HUES64 (cell line): ENCODE measurements at regions not wholly inside any gene's neighbourhood (a gene's known extent, or its start where the extent isn't known, plus 50 kb on each side); places are given as distances from the start of the nearest gene placed in this dataset.

Experiments used
- H3K27ac ChIP-seq: 2 replicates; pipeline ENCODE4 v1.7.0; 2013; ENCODE audit warnings: low read depth, low read length, inconsistent platforms
- H3K27me3 ChIP-seq: 2 replicates; pipeline ENCODE4 v1.6.1; 2013; ENCODE audit warnings: mild to moderate bottlenecking, low read length; ENCODE audit not compliant: insufficient read depth
- H3K36me3 ChIP-seq: 2 replicates; pipeline ENCODE4 v1.6.1; 2013; ENCODE audit warnings: mild to moderate bottlenecking, low read length; ENCODE audit not compliant: insufficient read depth
- H3K4me1 ChIP-seq: 2 replicates; pipeline ENCODE4 v1.6.1; 2013; ENCODE audit warnings: mild to moderate bottlenecking, low read length, moderate library complexity; ENCODE audit not compliant: insufficient read depth
- H3K4me3 ChIP-seq: 2 replicates; pipeline ENCODE4 v1.5.1; 2013; ENCODE audit warnings: mild to moderate bottlenecking, low read length, moderate library complexity
- H3K9ac ChIP-seq: 2 replicates; pipeline ENCODE4 v1.6.1; 2013; ENCODE audit warnings: mild to moderate bottlenecking, low read depth, low read length
- H3K9me3 ChIP-seq: 2 replicates; pipeline ENCODE4 v1.6.1; 2013; ENCODE audit warnings: low read depth, low read length; ENCODE audit not compliant: insufficient read depth
- WGBS: fragments of 150-250, 120-280 bp; methylation state at CpG from one replicate; pipeline ENCODE4 v1.1.7; 2013; ENCODE audit warnings: missing lambda C conversion rate; 5-methylcytosine and 5-hydroxymethylcytosine counted together

DNA sequence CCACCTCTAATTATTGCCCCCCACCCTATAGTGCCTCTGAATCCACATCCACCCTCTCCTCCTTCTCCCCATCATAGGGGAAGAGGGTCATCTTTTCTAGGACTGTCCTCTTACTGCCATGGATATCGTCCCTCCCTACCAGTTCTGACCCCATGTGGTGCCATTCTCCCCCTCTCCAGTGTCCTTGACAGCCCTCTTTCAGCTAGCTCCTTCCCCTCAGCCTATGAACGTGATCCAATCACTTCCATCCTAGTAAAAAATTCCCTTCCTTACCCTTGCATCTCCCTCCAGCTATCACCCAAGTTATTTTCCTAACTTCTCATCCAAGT, 172.7 kb downstream of the RRAGC start:
- Histone ChIP-seq H3K9me3 (no peaks in the 10 kb centered on the region), H3K36me3 (no peaks in the 10 kb centered on the region), H3K4me3 (no peak overlapping the region), H3K9ac (no peak overlapping the region), H3K27me3 (no peaks in the 10 kb centered on the region), H3K27ac (no peak overlapping the region), H3K4me1 (no peaks in the 10 kb centered on the region; the same call in 1 of the 2 replicates)
- 50% methylated on average over 2 of the region's 2 CpGs for WGBS

DNA sequence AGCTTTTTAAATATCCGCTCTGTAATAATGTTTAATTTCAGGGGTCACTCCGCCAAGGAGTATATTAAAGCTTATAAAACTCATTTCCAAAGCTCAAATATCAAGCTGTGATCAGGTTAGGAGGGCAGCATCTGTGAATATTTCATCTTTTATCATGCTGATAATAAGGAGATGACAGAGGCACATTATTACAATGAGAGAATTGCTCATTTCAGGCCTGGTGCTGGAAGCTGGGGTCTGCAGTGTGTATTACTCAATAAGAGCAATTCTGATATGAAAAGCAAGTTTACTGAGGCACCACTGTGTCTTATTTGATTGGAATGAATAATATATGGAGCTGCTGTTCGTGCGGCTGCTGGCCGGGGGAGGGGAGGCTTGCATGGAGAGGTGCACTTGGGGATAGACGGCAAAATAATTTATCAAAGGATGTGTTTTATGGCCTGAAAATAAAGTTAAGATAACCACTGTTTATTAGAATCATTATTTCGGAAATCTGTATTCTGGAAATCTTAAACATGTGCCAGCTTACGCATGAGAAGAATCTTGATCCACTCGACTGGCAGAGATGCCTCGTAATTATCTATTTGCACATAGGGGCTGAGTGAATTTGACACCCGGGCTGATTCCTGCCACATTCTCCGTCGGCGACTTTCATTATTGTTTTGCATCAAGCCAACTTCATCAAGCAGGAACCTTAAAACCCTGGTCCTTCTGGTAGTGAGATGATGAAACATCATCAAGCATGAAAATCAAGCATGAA, 173.2 kb downstream of the RRAGC start:
- H3K27ac ChIP-seq, result no peak overlapping the region
- WGBS, result 90% methylated on average over 12 of the region's 14 CpGs
- no peaks in the 10 kb centered on the region for H3K9me3 ChIP-seq
- no peaks in the 10 kb centered on the region for H3K36me3 ChIP-seq
- H3K4me1 ChIP-seq, result no peaks in the 10 kb centered on the region; the same call in 1 of the 2 replicates
- H3K9ac ChIP-seq, result no peak overlapping the region
- no peak overlapping the region for H3K4me3 ChIP-seq
- no peaks in the 10 kb centered on the region for H3K27me3 ChIP-seq

DNA sequence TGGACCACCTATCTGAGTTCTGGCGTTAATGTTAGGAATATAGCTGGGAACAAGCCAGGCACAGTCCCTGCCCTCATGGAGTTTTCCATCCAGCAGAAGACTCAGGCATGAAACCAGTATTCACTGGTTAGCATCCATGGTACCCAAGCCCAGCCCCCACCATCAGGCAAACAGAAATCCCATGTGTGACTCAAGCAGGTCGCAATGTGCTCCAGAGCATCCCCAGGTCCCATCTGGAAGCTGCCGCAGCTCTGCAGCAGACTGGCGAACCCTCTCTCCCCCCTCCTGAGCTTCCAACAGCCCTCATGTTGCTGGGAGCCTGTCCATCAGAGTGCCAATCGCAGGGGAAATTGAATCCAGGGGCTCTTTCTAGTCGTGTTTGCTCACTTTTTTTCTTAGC, 174.2 kb downstream of the RRAGC start:
- Histone ChIP-seq H3K4me3 (no peak overlapping the region), H3K27me3 (no peaks in the 10 kb centered on the region)
- 82% methylated on average over 6 of the region's 6 CpGs for WGBS

DNA sequence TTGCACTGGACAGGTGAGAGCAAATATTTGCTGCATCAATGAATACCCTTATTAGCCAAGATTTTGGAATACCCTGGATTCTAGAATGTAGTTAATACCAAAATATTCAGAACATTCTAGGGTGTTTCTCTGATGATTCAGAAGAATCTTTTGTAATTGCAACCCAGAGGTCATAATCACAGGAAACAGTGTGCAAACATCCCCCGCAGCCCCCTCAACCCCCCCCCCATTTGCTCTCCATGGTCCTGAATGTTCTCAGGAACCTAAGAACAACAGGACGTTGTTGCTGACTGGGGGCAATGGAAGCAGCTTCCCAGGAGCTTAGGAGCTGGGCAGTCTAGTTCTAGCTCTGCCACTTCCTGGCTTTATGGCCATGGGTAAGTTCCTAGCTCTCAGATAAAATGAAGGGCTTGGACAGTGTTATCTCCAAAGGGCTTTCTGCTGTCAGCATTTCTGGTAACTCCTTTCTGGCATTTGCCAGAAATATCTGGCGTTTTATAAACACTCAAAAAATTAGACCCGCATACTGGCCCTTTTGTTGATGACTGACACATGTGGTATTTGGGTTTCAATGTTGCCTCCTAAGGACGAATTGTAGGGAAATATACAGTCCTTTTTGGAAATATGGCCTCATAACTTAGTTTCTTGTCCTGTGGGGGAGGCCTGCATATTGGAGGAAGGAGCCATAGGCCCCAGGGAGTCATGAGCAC, 178.6 kb downstream of the RRAGC start:
- Histone ChIP-seq H3K36me3 (no peaks in the 10 kb centered on the region), H3K27me3 (no peaks in the 10 kb centered on the region)

More for the DNA sequence above, 174.2 kb downstream of the RRAGC start:
- H3K27ac ChIP-seq, result no peak overlapping the region
- H3K9ac ChIP-seq, result no peak overlapping the region
- H3K36me3 ChIP-seq, result no peaks in the 10 kb centered on the region
- H3K4me1 ChIP-seq, result no peaks in the 10 kb centered on the region; the same call in 1 of the 2 replicates
- no peaks in the 10 kb centered on the region for H3K9me3 ChIP-seq

DNA sequence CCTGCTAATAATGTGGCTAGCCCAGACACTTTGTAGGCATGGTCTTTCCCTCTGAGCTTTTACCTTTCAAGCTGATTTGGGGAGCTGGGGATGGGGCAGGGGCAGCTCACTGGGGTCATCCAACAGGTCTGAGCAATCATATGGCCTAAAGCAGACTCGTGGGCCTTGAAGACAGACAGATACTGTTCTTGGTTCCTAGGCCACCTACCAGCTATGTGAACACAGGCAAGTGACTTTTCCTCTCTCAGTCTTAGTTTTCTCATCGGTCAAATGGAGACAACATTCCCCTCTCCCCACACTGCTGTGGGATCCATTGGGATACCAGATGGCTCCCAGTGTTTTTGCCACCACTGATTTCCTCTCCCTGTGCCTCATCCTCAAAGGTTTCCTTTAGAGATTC, 181.8 kb downstream of the RRAGC start:
- no peaks in the 10 kb centered on the region for H3K27me3 ChIP-seq
- H3K36me3 ChIP-seq, result no peaks in the 10 kb centered on the region
- WGBS, result 88% methylated on average over 2 of the region's 2 CpGs
- no peak overlapping the region for H3K9ac ChIP-seq
- no peaks in the 10 kb centered on the region for H3K9me3 ChIP-seq
- H3K4me3 ChIP-seq, result no peak overlapping the region
- H3K27ac ChIP-seq, result no peak overlapping the region
- H3K4me1 ChIP-seq, result no peaks in the 10 kb centered on the region

More for the DNA sequence above, 178.6 kb downstream of the RRAGC start:
- Histone ChIP-seq H3K4me1 (no peaks in the 10 kb centered on the region), H3K27ac (no peak overlapping the region), H3K9me3 (no peaks in the 10 kb centered on the region), H3K9ac (no peak overlapping the region), H3K4me3 (no peak overlapping the region)
- WGBS, result 62% methylated on average over 5 of the region's 5 CpGs

DNA sequence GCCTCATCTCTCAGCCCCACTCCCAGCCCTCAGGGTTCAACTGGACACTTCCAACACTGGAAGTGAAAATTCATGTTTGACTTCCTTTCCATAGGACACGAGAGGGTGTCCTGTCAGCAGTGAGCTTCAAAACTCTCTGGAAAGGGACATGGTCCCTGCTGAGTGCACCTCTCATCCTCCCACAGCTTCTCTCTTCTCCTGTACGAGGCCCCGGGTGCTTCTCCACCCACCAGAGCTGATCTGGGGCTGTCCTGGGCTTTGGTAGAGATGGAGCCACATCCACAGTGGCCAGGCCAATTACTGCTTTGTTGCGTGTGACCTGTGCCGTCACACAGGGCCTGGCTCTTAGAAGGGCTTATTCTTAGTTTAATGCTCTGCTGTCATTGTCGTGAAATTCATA, 182.3 kb downstream of the RRAGC start:
- H3K4me3 ChIP-seq, result no peak overlapping the region
- no peaks in the 10 kb centered on the region for H3K9me3 ChIP-seq
- WGBS, result 93% methylated on average over 6 of the region's 6 CpGs
- no peaks in the 10 kb centered on the region for H3K36me3 ChIP-seq
- H3K27me3 ChIP-seq, result no peaks in the 10 kb centered on the region
- no peak overlapping the region for H3K27ac ChIP-seq
- no peaks in the 10 kb centered on the region for H3K4me1 ChIP-seq
- no peak overlapping the region for H3K9ac ChIP-seq

DNA sequence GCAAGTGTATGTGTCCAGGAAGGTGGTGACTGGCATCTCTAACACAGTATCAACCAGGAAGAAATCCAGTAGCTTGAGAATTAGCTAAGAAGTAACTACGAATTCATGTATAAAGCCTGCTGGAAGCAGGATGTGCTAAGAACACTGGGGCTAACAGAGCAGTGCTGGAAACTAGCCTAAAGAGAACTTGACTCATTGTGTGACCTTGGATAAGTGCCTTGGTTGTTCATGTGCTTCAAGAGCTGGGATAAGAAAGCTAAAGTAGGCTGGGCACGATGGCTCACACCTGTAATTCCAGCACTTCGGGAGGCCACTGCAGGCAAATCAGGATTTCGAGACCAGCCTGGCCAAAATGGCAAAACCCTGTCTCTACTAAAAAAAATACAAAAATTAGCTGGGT, 186.9 kb downstream of the RRAGC start:
- Histone ChIP-seq H3K9me3 (no peaks in the 10 kb centered on the region), H3K4me1 (no peaks in the 10 kb centered on the region), H3K4me3 (no peak overlapping the region), H3K27ac (no peak overlapping the region), H3K9ac (no peak overlapping the region), H3K27me3 (no peaks in the 10 kb centered on the region), H3K36me3 (no peaks in the 10 kb centered on the region)
- WGBS, result 90% methylated on average over 4 of the region's 4 CpGs

DNA sequence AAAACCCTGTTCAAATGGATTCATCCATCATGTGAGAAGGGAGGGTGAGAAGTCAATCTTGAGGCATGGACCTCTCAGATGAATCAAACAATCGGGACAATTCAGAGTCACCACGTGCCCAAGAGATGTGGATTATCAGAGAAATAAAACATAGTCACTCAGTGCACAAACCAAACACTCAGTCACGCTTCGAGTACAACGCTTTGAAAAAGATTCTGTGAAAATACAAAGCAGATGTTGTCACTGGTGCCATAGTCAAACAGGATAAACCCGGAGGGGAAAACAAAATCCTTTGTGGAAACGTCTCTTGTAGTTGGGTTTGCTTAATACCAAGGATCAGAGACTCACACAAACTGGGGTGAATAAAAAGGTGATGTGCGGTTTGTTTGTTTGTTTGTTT, 188.4 kb downstream of the RRAGC start:
- 93% methylated on average over 8 of the region's 8 CpGs for WGBS
- Histone ChIP-seq H3K27ac (no peak overlapping the region), H3K9me3 (no peaks in the 10 kb centered on the region), H3K9ac (no peak overlapping the region), H3K27me3 (no peaks in the 10 kb centered on the region), H3K4me3 (no peak overlapping the region), H3K4me1 (no peaks in the 10 kb centered on the region), H3K36me3 (no peaks in the 10 kb centered on the region)

DNA sequence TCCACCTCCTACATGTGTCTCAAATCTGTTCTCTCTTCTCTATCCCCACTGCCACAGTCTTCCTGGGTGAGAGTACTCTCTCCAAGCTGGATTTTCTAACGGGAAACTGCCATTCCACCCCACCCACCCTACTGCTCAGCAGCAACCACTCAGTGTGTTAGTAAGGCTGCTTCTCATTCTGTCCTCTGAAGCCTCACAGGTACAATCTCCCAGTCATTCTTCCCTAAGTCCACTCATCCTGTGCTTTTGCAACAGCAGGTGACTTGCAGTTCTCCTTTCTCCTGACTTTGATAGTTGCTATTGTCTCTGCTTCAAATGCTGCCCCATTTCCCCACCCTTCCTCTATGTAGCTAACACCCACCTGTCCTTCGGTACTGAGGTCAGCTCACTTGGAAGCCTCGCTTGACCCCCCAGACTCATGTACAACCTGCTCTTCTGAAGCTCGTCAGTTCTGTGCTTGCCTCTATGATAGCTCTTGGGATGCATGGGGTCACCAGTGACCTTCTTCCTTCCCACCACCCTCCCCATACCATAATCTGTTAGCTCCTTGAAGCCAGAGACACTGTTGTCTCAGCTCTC, 188.9 kb downstream of the RRAGC start:
- no peaks in the 10 kb centered on the region for H3K27me3 ChIP-seq
- H3K36me3 ChIP-seq, result no peaks in the 10 kb centered on the region
- no peaks in the 10 kb centered on the region for H3K9me3 ChIP-seq
- 90% methylated on average over 4 of the region's 4 CpGs for WGBS
- no peak overlapping the region for H3K9ac ChIP-seq
- H3K4me1 ChIP-seq, result no peaks in the 10 kb centered on the region
- no peak overlapping the region for H3K4me3 ChIP-seq
- no peak overlapping the region for H3K27ac ChIP-seq

DNA sequence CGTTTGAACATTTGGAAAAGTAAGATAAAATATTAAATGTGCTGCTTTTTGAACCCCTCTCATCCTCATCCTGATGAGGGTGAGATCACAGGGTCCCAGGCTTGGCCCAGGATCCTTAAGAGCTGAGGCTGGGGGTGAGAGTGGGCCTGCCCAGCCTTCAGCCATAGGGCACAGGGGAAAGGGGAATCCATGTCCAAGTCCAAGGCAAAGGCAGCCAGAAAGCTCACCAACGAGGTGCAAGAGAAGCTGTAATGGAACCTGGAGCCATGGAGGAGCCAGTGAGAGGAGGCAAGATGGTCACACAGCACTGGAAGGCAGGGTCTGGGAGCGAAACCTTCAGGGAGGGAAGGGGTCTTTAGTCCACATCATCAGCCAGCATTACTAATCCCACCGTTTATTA, 191.9 kb downstream of the RRAGC start:
- Histone ChIP-seq H3K4me3 (no peak overlapping the region), H3K9ac (no peak overlapping the region), H3K36me3 (no peaks in the 10 kb centered on the region), H3K27ac (no peak overlapping the region), H3K4me1 (no peaks in the 10 kb centered on the region), H3K9me3 (no peaks in the 10 kb centered on the region), H3K27me3 (no peaks in the 10 kb centered on the region)
- 93% methylated on average over 3 of the region's 4 CpGs for WGBS

DNA sequence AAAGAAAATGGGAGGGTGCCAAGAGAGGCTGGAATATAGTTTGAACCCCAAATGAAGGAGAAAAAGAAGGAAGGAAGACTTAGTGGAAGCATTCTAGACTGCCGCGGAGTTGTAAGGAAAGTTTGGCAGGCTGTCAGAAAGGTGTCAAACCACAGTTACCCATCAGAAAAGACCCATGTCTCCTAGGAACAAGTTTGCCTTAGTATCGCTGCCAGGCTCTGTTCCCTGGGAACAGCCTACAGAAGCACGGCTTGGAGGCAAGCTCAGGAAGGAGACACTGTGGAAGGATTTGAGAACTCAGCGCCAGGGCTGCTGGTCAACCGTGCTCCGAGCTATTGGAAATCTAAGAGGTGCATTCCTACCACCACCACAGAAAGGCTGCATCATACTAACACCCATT, 197.4 kb downstream of the RRAGC start:
- 90% methylated on average over 7 of the region's 7 CpGs for WGBS
- Histone ChIP-seq H3K4me1 (peaks cover 4% of the 10 kb centered on the region; the same call in 1 of the 2 replicates), H3K27me3 (no peaks in the 10 kb centered on the region), H3K27ac (no peak overlapping the region), H3K36me3 (no peaks in the 10 kb centered on the region), H3K9me3 (peaks cover 10% of the 10 kb centered on the region; the same call in 1 of the 2 replicates), H3K4me3 (no peak overlapping the region), H3K9ac (no peak overlapping the region)
